Adrenal gland (tissue), 5 donors: ENCODE measurements at regions not wholly inside any gene's neighbourhood (a gene's known extent, or its start where the extent isn't known, plus 50 kb on each side); places are given as distances from the start of the nearest gene placed in this dataset.

Source experiments
- CTCF ChIP-seq, 6 experiments: fragments of 450-650 bp in 4 of 6; fragments of 200-600 bp in 2 of 6; sonication (generic) in 1 of 6; IDR thresholded peaks; 1 replicate in 5 of 6; 2 replicates in 1 of 6; pipeline versions ENCODE4 v1.5.1 to v1.8.0; 2016 to 2021; ENCODE audit warnings: antibody characterized with exemption in 6 of 6, mild to moderate bottlenecking in 2 of 6, moderate library complexity in 1 of 6
- POLR2A ChIP-seq, 2 donors: fragments of 450-650 bp; IDR thresholded peaks; one replicate each; pipeline ENCODE4 v1.6.1; 2017; ENCODE audit warnings: antibody characterized with exemption in 2 of 2, mild to moderate bottlenecking in 2 of 2, moderate library complexity in 1 of 2
- donor health status: DM: no; HTN: no; CAD: no.

DNA sequence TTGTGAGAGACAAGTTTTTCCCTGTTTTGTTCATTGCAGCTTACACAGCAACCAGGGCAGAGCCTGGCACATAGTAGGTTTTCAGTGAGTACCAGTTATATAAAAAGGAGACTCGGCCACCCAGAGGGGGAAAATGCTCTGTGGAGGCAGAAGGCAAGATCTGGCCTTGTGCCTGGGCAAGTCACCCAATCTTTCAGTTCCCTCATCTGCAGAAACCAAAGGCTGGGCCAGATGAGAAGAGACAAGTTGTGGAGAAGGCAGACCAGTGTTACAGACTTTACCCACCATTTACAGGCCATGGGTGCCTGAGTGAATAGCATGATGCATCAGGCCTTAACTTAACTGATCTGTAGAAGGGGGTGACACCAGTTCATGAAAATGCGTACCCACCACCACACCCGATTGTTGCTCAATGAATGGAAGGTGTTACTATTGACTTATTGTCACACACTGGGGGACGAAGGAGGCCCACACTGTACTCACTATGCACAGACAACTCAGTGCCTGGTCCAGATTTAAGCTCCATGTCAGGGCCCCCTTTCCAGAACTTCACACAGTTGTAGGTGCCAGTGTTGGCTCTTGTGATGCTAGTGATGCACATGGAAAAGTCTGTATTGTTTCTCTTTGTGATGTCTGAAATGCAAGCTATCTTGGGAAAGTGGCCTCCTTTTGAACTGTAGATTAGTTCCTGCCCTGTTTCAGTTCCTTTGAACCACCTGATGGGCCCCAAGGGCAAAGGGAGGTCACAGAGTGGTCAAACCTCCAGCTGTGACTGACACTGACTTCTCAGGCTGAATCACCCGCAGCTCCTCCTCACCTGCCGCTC is 64.3 kb upstream of the SIRPG start:
- TF ChIP-seq CTCF (IDR thresholded peaks at IDR 0.05), result no peak
- TF ChIP-seq POLR2A (IDR thresholded peaks at IDR 0.05), result no peak
